H1 (cell line): ENCODE measurements at regions not wholly inside any gene's neighbourhood (a gene's known extent, or its start where the extent isn't known, plus 50 kb on each side); places are given as distances from the start of the nearest gene placed in this dataset.

ENCODE experiments used
- CTCF ChIA-PET: fragments of 300-600 bp; sonication (Branson Sonifier 250); formaldehyde crosslinking; loops from one replicate; lab custom pipeline; 2021; ENCODE audit not compliant: partially characterized antibody; lab: Charles Lee
- POLR2A ChIA-PET: fragments of 300-600 bp; sonication (Branson Sonifier 250); formaldehyde crosslinking; loops from one replicate; lab custom pipeline; 2021; ENCODE audit warnings: inconsistent platforms; ENCODE audit not compliant: partially characterized antibody; lab: Charles Lee
- DNase-seq, 2 experiments: peaks; one replicate each; pipeline versions ENCODE4 v3.0.0 to v3.0.0-alpha.2; 2010 to 2022; ENCODE audit warnings: low spot score in 2 of 2, low read depth in 1 of 2, mixed read lengths in 1 of 2
- FAIRE-seq: peaks from 2 replicates; lab custom pipeline; 2011; peaks lifted over from hg19 to GRCh38; lab: Jason Lieb, UNC
- H2AFZ ChIP-seq: 2 replicates; pipeline ENCODE4 v1.8.1; 2012; ENCODE audit warnings: low read length, inconsistent platforms
- H2AK5ac ChIP-seq: 2 replicates; pipeline ENCODE4 v1.6.1; 2013; ENCODE audit warnings: low read depth, low read length
- H2BK120ac ChIP-seq: replicated peaks from 2 replicates; pipeline ENCODE3; 2013; ENCODE audit warnings: low read depth, low read length, inconsistent platforms
- H2BK12ac ChIP-seq: 2 replicates; pipeline ENCODE4 v1.6.1; 2013; ENCODE audit warnings: low read depth, low read length
- H2BK15ac ChIP-seq: 2 replicates; pipeline ENCODE4 v1.6.1; 2013; ENCODE audit warnings: low read length
- H2BK20ac ChIP-seq: 2 replicates; pipeline ENCODE4 v1.6.1; 2013; ENCODE audit warnings: low read length
- H2BK5ac ChIP-seq: 2 replicates; pipeline ENCODE4 v1.6.1; 2013; ENCODE audit warnings: low read depth, low read length
- H3K14ac ChIP-seq: 2 replicates; pipeline ENCODE4 v1.6.1; 2013; ENCODE audit warnings: inconsistent platforms; ENCODE audit not compliant: insufficient read length
- H3K18ac ChIP-seq: 2 replicates; pipeline ENCODE4 v1.6.1; 2013; ENCODE audit warnings: low read length; ENCODE audit errors: extremely low read depth
- H3K23ac ChIP-seq: 2 replicates; pipeline ENCODE4 v1.6.1; 2013; ENCODE audit warnings: inconsistent platforms; ENCODE audit not compliant: insufficient read length
- H3K23me2 ChIP-seq: 2 replicates; pipeline ENCODE4 v1.6.1; 2013; ENCODE audit warnings: low read depth, low read length
- H3K27ac ChIP-seq: 2 replicates; pipeline ENCODE4 v1.6.1; 2011; ENCODE audit warnings: low read depth, low read length, inconsistent platforms
- H3K27me3 ChIP-seq, 4 experiments: replicated peaks in 1 of 4; 1 replicate in 1 of 4; 2 replicates in 3 of 4; pipeline versions ENCODE4 v1.6.1 to v1.8.1; 2011 to 2013; ENCODE audit warnings: low read length in 3 of 4, mild to moderate bottlenecking in 3 of 4, inconsistent platforms in 2 of 4, mixed read lengths in 2 of 4, moderate library complexity in 1 of 4; ENCODE audit not compliant: control insufficient read depth in 3 of 4, insufficient read depth in 3 of 4; ENCODE audit errors: extremely low read depth in 1 of 4
- H3K36me3 ChIP-seq, 4 experiments: 2 replicates each; pipeline versions ENCODE4 v1.6.1 to v1.8.1; 2011 to 2013; ENCODE audit warnings: mild to moderate bottlenecking in 4 of 4, low read length in 3 of 4, moderate library complexity in 2 of 4, control low read depth in 1 of 4, inconsistent platforms in 1 of 4; ENCODE audit not compliant: insufficient read depth in 4 of 4, control insufficient read depth in 2 of 4
- H3K4ac ChIP-seq: replicated peaks from 2 replicates; pipeline ENCODE3; 2013; ENCODE audit warnings: low read length, low read depth, mixed read lengths, inconsistent platforms; ENCODE audit not compliant: insufficient read length
- H3K4me1 ChIP-seq, 4 experiments: replicated peaks in 1 of 4; 1 replicate in 1 of 4; 2 replicates in 3 of 4; pipeline versions ENCODE4 v1.6.1 to v1.8.1; 2011 to 2013; ENCODE audit warnings: low read length in 3 of 4, inconsistent platforms in 2 of 4, mixed read lengths in 1 of 4; ENCODE audit not compliant: insufficient read depth in 4 of 4, control insufficient read depth in 3 of 4
- H3K4me2 ChIP-seq, 2 experiments: 2 replicates each; pipeline versions ENCODE4 v1.6.1 to v1.8.1; 2011 to 2013; ENCODE audit warnings: low read depth in 2 of 2, low read length in 2 of 2, control low read depth in 1 of 2, inconsistent platforms in 1 of 2, mild to moderate bottlenecking in 1 of 2; ENCODE audit not compliant: insufficient read depth in 1 of 2
- H3K4me3 ChIP-seq, 4 experiments: fragments of 200-600, 300-600 bp in 1 of 4; sonication (generic), shearing (Covaris generic), sonication (Bioruptor Twin) in 1 of 4; 2 replicates each; pipeline versions ENCODE4 v1.5.1 to v1.8.1; 2011 to 2016; ENCODE audit warnings: low read length in 4 of 4, low read depth in 3 of 4, control low read depth in 2 of 4, inconsistent platforms in 2 of 4, mild to moderate bottlenecking in 2 of 4, mixed read lengths in 1 of 4, moderate library complexity in 1 of 4; ENCODE audit not compliant: insufficient read depth in 2 of 4; ENCODE audit errors: extremely low read depth in 1 of 4
- H3K56ac ChIP-seq: replicated peaks from 2 replicates; pipeline ENCODE3; 2013; ENCODE audit warnings: low read depth, mild to moderate bottlenecking, mixed read lengths, low read length, inconsistent platforms; ENCODE audit not compliant: insufficient read length
- H3K79me1 ChIP-seq: 2 replicates; pipeline ENCODE4 v1.6.1; 2013; ENCODE audit warnings: low read depth, low read length, control low read depth
- H3K79me2 ChIP-seq, 2 experiments: 2 replicates each; pipeline versions ENCODE4 v1.6.1 to v1.8.1; 2012 to 2013; ENCODE audit warnings: low read length in 2 of 2, mild to moderate bottlenecking in 2 of 2, inconsistent platforms in 1 of 2; ENCODE audit not compliant: insufficient read depth in 2 of 2, control insufficient read depth in 1 of 2
- H3K9ac ChIP-seq, 4 experiments: replicated peaks in 1 of 4; 1 replicate in 1 of 4; 2 replicates in 3 of 4; pipeline versions ENCODE4 v1.6.1 to v1.8.1; 2011 to 2013; ENCODE audit warnings: low read depth in 3 of 4, low read length in 3 of 4, control low read depth in 2 of 4, mild to moderate bottlenecking in 2 of 4, moderate library complexity in 2 of 4, inconsistent platforms in 1 of 4; ENCODE audit errors: extremely low read depth in 1 of 4
- H3K9me3 ChIP-seq, 2 experiments: 2 replicates each; pipeline versions ENCODE4 v1.6.1 to v1.8.1; 2012 to 2013; ENCODE audit warnings: mild to moderate bottlenecking in 2 of 2, moderate library complexity in 2 of 2, control low read depth in 1 of 2, inconsistent platforms in 1 of 2, low read depth in 1 of 2, low read length in 1 of 2, mixed read lengths in 1 of 2; ENCODE audit not compliant: insufficient read depth in 2 of 2
- H4K20me1 ChIP-seq, 2 experiments: replicated peaks in 1 of 2; 2 replicates each; pipeline versions ENCODE3 to v1.8.1; 2011 to 2013; ENCODE audit warnings: inconsistent platforms in 2 of 2, low read length in 2 of 2, mild to moderate bottlenecking in 1 of 2; ENCODE audit not compliant: insufficient read depth in 2 of 2, control insufficient read depth in 1 of 2
- H4K5ac ChIP-seq: 2 replicates; pipeline ENCODE4 v1.6.1; 2013; ENCODE audit warnings: low read length, low read depth, mixed read lengths, inconsistent platforms; ENCODE audit not compliant: insufficient read length
- H4K8ac ChIP-seq: 2 replicates; pipeline ENCODE4 v1.8.0; 2013; ENCODE audit warnings: mild to moderate bottlenecking, moderate library complexity, low read length, inconsistent platforms; ENCODE audit not compliant: insufficient read depth; ENCODE audit errors: extremely low read depth
- H4K91ac ChIP-seq: replicated peaks from 2 replicates; pipeline ENCODE3; 2013; ENCODE audit warnings: low read length, mixed read lengths, inconsistent platforms; ENCODE audit not compliant: insufficient read length
- SIX5 ChIP-seq: IDR thresholded peaks from 2 replicates; pipeline ENCODE4 v1.6.1; 2011; ENCODE audit warnings: mild to moderate bottlenecking, low read depth, low read length
- WGBS, 2 experiments: shearing (Covaris generic) in 1 of 2; methylation state at CpG; one replicate each; pipeline versions ENCODE4 v1.1.6 to v1.1.7; 2013 to 2015; ENCODE audit warnings: low lambda C conversion rate in 2 of 2, mixed read lengths in 2 of 2, inconsistent platforms in 1 of 2, low coverage in 1 of 2, missing lambda C conversion rate in 1 of 2; ENCODE audit not compliant: insufficient replicate concordance in 2 of 2, insufficient coverage in 1 of 2, insufficient read length in 1 of 2; ENCODE audit errors: extremely low coverage in 1 of 2, missing lambda C conversion rate in 1 of 2; 5-methylcytosine and 5-hydroxymethylcytosine counted together
- TF ChIP-seq, protein P1 (sequence below): IDR thresholded peaks from 2 replicates; pipeline ENCODE4 v1.6.1; 2012; ENCODE audit warnings: inconsistent platforms

DNA sequence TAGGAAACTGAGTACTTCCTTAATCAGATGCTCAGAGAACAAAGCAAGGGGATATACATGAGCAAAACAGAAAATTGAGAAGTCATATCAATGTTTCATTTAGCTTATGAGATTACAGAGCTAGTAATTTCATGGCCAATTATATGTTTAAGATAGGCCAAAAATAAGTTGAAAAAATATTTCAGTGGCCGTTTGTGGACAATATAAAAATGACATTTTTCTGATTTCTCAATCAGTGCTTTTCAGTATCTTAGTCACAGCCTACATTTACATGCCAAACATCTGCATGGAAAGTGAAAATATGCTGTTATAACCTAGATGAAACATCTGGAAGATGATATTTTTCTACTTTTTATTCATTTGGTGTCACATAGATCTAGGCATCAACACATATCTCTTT, 192.5 kb downstream of the HLX start:
- Histone ChIP-seq H4K20me1 (no peaks in the 10 kb centered on the region), H3K4me2 (no peak overlapping the region), H2BK20ac (no peak overlapping the region), H2BK120ac (no peak overlapping the region), H3K4me3 (no peak overlapping the region), H3K4ac (no peak overlapping the region), H3K9me3 (peaks cover 3 to 9% of the 10 kb centered on the region in 2 experiments; a peak in 2 of 4 replicates), H3K23ac (no peak overlapping the region), H2BK15ac (no peak overlapping the region), H3K79me2 (no peaks in the 10 kb centered on the region), H2BK12ac (no peak overlapping the region), H3K4me1 (no peaks in the 10 kb centered on the region), H4K91ac (no peak overlapping the region), H3K36me3 (no peaks in the 10 kb centered on the region), H3K79me1 (no peaks in the 10 kb centered on the region), H2BK5ac (no peak overlapping the region), H2AFZ (no peak overlapping the region), H2AK5ac (no peak overlapping the region), H3K18ac (no peak overlapping the region), H3K56ac (no peak overlapping the region), H4K5ac (no peak overlapping the region), H3K14ac (no peak overlapping the region), H4K8ac (no peak overlapping the region), H3K23me2 (no peaks in the 10 kb centered on the region), H3K9ac (no peak overlapping the region), H3K27ac (no peak overlapping the region), H3K27me3 (no peaks in the 10 kb centered on the region; a peak in 1 of 7 replicates)
- 92% methylated on average over 1 of the region's 1 CpG; no CpG with 5 or more reads in 1 of the 2 experiments for WGBS, 2 experiments
- TF ChIP-seq, protein P1, sequence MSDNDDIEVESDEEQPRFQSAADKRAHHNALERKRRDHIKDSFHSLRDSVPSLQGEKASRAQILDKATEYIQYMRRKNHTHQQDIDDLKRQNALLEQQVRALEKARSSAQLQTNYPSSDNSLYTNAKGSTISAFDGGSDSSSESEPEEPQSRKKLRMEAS = no peak
- TF ChIP-seq SIX5 = no peak
- CTCF ChIA-PET = no interaction called here
- FAIRE-seq (no peak), DNase-seq (no peak)
- POLR2A ChIA-PET = no interaction called here
